GM12891 (cell line): ENCODE measurements at regions not wholly inside any gene's neighbourhood (a gene's known extent, or its start where the extent isn't known, plus 50 kb on each side); places are given as distances from the start of the nearest gene placed in this dataset.

Experiments used
- POLR2A ChIP-seq: IDR thresholded peaks from 2 replicates; pipeline ENCODE4 v1.6.1; 2011; ENCODE audit warnings: low read depth, low read length, control low read depth
- POLR2AphosphoS5 ChIP-seq: IDR thresholded peaks from 2 replicates; pipeline ENCODE4 v1.6.1; 2011; ENCODE audit warnings: low read depth, low read length, control low read depth
- TAF1 ChIP-seq: IDR thresholded peaks from 2 replicates; pipeline ENCODE4 v1.6.1; 2011; ENCODE audit warnings: low read depth, low read length, control low read depth

DNA sequence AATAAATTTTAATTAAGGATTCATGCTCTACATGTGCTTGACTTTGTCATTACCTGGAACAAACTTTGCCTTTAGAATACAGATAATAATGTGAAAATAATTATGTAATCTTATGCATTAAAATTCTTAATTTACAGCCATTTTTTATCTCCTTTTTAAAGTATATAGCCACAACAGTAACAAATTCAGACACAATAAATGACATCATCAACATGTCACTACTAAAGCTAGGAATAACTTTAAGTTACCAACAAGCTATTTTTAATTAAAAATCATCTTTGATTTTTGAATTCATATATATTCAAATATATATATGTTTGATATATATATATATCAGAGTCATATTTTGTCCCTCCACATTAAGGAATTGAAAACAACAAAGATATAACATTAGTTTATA is 107.7 kb downstream of the MAD2L1 start:
- TF ChIP-seq POLR2AphosphoS5: no peak
- no peak for TF ChIP-seq POLR2A
- TF ChIP-seq TAF1: no peak
